LoVo (cell line): ENCODE measurements at regions not wholly inside any gene's neighbourhood (a gene's known extent, or its start where the extent isn't known, plus 50 kb on each side); places are given as distances from the start of the nearest gene placed in this dataset.
"Not testable (repeated sequence)": the region's sequence is repeated elsewhere in the genome, so short reads cannot be mapped to it uniquely, and the experiment has no call there.

Experiments used
- DNase-seq: peaks from one replicate; pipeline ENCODE4 v3.0.0-alpha.2; 2016; ENCODE audit warnings: low spot score

GRCh38 chr13:63829609-63830008, 2414.0 kb upstream of the PCDH20 start:
- not testable (repeated sequence) for DNase-seq

- not testable (repeated sequence) for DNase-seq
These were observed 2406.1 kb upstream of the PCDH20 start for GRCh38 chr13:63821785-63822184.

GRCh38 chr13:63811428-63812004, 2395.9 kb upstream of the PCDH20 start:
- not testable (repeated sequence) for DNase-seq

GRCh38 chr13:63791134-63791533, 2375.5 kb upstream of the PCDH20 start:
- not testable (repeated sequence) for DNase-seq

GRCh38 chr13:63774133-63774532, 2358.5 kb upstream of the PCDH20 start:
- DNase-seq, result no peak

GRCh38 chr13:63773476-63773875, 2357.8 kb upstream of the PCDH20 start:
- DNase-seq, result no peak

GRCh38 chr13:63757683-63758082, 2342.0 kb upstream of the PCDH20 start:
- not testable (repeated sequence) for DNase-seq

- DNase-seq, result not testable (repeated sequence)
These were observed 2334.2 kb upstream of the PCDH20 start for GRCh38 chr13:63749857-63750256.

GRCh38 chr13:63741814-63742101, 2326.1 kb upstream of the PCDH20 start:
- DNase-seq, result not testable (repeated sequence)

- DNase-seq, result no peak
These were observed 2325.6 kb upstream of the PCDH20 start for GRCh38 chr13:63741029-63741813.

GRCh38 chr13:63739112-63739735, 2323.6 kb upstream of the PCDH20 start:
- not testable (repeated sequence) for DNase-seq

GRCh38 chr13:63737418-63737817, 2321.8 kb upstream of the PCDH20 start:
- DNase-seq, result no peak

- DNase-seq, result peak; percentile 8
These were observed 2316.2 kb upstream of the PCDH20 start for GRCh38 chr13:63731896-63732295.

- not testable (repeated sequence) for DNase-seq
These were observed 2296.5 kb upstream of the PCDH20 start for GRCh38 chr13:63712159-63712558.

- no peak for DNase-seq
These were observed 2291.1 kb upstream of the PCDH20 start for GRCh38 chr13:63706751-63707150.

GRCh38 chr13:63704521-63704920, 2288.9 kb upstream of the PCDH20 start:
- DNase-seq, result no peak

GRCh38 chr13:63700350-63700749, 2284.7 kb upstream of the PCDH20 start:
- DNase-seq, result no peak

- DNase-seq, result no peak
These were observed 2284.3 kb upstream of the PCDH20 start for GRCh38 chr13:63699948-63700347.

- DNase-seq, result no peak
These were observed 2280.4 kb upstream of the PCDH20 start for GRCh38 chr13:63696055-63696454.

GRCh38 chr13:63693696-63694095, 2278.0 kb upstream of the PCDH20 start:
- DNase-seq, result no peak

GRCh38 chr13:63691474-63691873, 2275.8 kb upstream of the PCDH20 start:
- no peak for DNase-seq

- DNase-seq, result no peak
These were observed 2275.0 kb upstream of the PCDH20 start for GRCh38 chr13:63690672-63691071.

GRCh38 chr13:63684822-63685221, 2269.2 kb upstream of the PCDH20 start:
- DNase-seq, result no peak
